Endodermal cell (in vitro differentiated cells): ENCODE measurements at regions not wholly inside any gene's neighbourhood (a gene's known extent, or its start where the extent isn't known, plus 50 kb on each side); places are given as distances from the start of the nearest gene placed in this dataset.

ENCODE experiments used
- DNase-seq: peaks from one replicate; pipeline ENCODE4 v3.0.0-alpha.2; 2017
- H3K27ac ChIP-seq: 2 replicates; pipeline ENCODE4 v1.5.1; 2013; ENCODE audit warnings: mild to moderate bottlenecking, low read depth, low read length, moderate library complexity
- H3K27me3 ChIP-seq: 2 replicates; pipeline ENCODE4 v1.6.1; 2013; ENCODE audit warnings: mild to moderate bottlenecking, low read length, moderate library complexity; ENCODE audit not compliant: insufficient read depth, control insufficient read depth, poor library complexity, severe bottlenecking
- H3K36me3 ChIP-seq: 2 replicates; pipeline ENCODE4 v1.7.0; 2013; ENCODE audit warnings: mild to moderate bottlenecking, low read length, moderate library complexity; ENCODE audit not compliant: control insufficient read depth, insufficient read depth
- H3K4me1 ChIP-seq: one replicate; pipeline ENCODE4 v1.7.0; 2013; ENCODE audit warnings: low read length; ENCODE audit not compliant: control insufficient read depth, insufficient read depth
- H3K4me3 ChIP-seq: 2 replicates; pipeline ENCODE4 v1.5.1; 2013; ENCODE audit warnings: mild to moderate bottlenecking, low read length, moderate library complexity
- H3K9ac ChIP-seq: 2 replicates; pipeline ENCODE4 v1.6.1; 2013; ENCODE audit warnings: mild to moderate bottlenecking, low read length, moderate library complexity; ENCODE audit not compliant: poor library complexity, severe bottlenecking; ENCODE audit errors: extremely low read depth
- H3K9me3 ChIP-seq: 2 replicates; pipeline ENCODE4 v1.6.1; 2013; ENCODE audit warnings: mild to moderate bottlenecking, low read length, moderate library complexity; ENCODE audit not compliant: control insufficient read depth
- H3K27ac Mint-ChIP-seq: 2 replicates; pipeline ENCODE4 v1.8.0; 2020; ENCODE audit warnings: mixed read lengths
- H3K27me3 Mint-ChIP-seq: 2 replicates; pipeline ENCODE4 v1.8.0; 2021; ENCODE audit warnings: mild to moderate bottlenecking, mixed read lengths; ENCODE audit not compliant: insufficient read depth
- H3K36me3 Mint-ChIP-seq: 2 replicates; pipeline ENCODE4 v1.8.0; 2020; ENCODE audit warnings: low read depth, mixed read lengths
- H3K4me1 Mint-ChIP-seq: 2 replicates; pipeline ENCODE4 v1.8.0; 2020; ENCODE audit warnings: mixed read lengths
- H3K4me3 Mint-ChIP-seq: 2 replicates; pipeline ENCODE4 v1.8.0; 2020; ENCODE audit warnings: mild to moderate bottlenecking, moderate library complexity, mixed read lengths
- H3K9me3 Mint-ChIP-seq: 2 replicates; pipeline ENCODE4 v1.8.0; 2020; ENCODE audit warnings: mild to moderate bottlenecking, mixed read lengths
- CTCF ChIP-seq: fragments of 200-600 bp; sonication (generic); conservative IDR thresholded peaks from 2 replicates; pipeline ENCODE4 v1.5.0; 2021; ENCODE audit warnings: antibody characterized with exemption, mild to moderate bottlenecking
- WGBS, 2 experiments: methylation state at CpG; one replicate each; pipeline versions ENCODE4 v1.1.5 to v1.1.7; 2013; ENCODE audit warnings: missing lambda C conversion rate in 2 of 2, mixed read lengths in 1 of 2; ENCODE audit not compliant: insufficient coverage in 1 of 2, insufficient read length in 1 of 2; 5-methylcytosine and 5-hydroxymethylcytosine counted together

- no peak for DNase-seq
- WGBS, 2 experiments: 79 to 90% methylated on average over 2 to 3 of the region's 3 CpGs
- no peaks in the 10 kb centered on the region for H3K9me3 Mint-ChIP-seq
- no peaks in the 10 kb centered on the region for H3K27me3 Mint-ChIP-seq
- Histone ChIP-seq H3K27ac (no peak overlapping the region), H3K9ac (no peak overlapping the region), H3K4me1 (peaks cover 15% of the 10 kb centered on the region), H3K4me3 (no peak overlapping the region), H3K9me3 (no peaks in the 10 kb centered on the region), H3K27me3 (no peaks in the 10 kb centered on the region), H3K36me3 (no peaks in the 10 kb centered on the region)
- no peak overlapping the region for H3K4me3 Mint-ChIP-seq
- peaks cover 32% of the 10 kb centered on the region for H3K4me1 Mint-ChIP-seq
- TF ChIP-seq CTCF: no peak
- peak overlapping the region; percentile 47 for H3K27ac Mint-ChIP-seq
- H3K36me3 Mint-ChIP-seq: no peaks in the 10 kb centered on the region
These were observed 59.2 kb upstream of the ARHGEF3 start for GRCh38 chr3:56860939-56861338.

- Histone ChIP-seq H3K9me3 (no peaks in the 10 kb centered on the region), H3K4me1 (peaks cover 15% of the 10 kb centered on the region), H3K27me3 (no peaks in the 10 kb centered on the region), H3K36me3 (no peaks in the 10 kb centered on the region), H3K4me3 (no peak overlapping the region), H3K27ac (no peak overlapping the region), H3K9ac (no peak overlapping the region)
- Mint-ChIP-seq H3K27ac (no peak overlapping the region), H3K4me1 (peaks cover 36% of the 10 kb centered on the region), H3K4me3 (no peak overlapping the region), H3K36me3 (no peaks in the 10 kb centered on the region), H3K27me3 (no peaks in the 10 kb centered on the region), H3K9me3 (no peaks in the 10 kb centered on the region)
- no peak for TF ChIP-seq CTCF
- no peak for DNase-seq
These were observed 58.6 kb upstream of the ARHGEF3 start for GRCh38 chr3:56860351-56860750.

- Histone ChIP-seq H3K4me1 (peaks cover 15% of the 10 kb centered on the region), H3K27ac (no peak overlapping the region), H3K36me3 (no peaks in the 10 kb centered on the region), H3K9ac (no peak overlapping the region), H3K9me3 (no peaks in the 10 kb centered on the region), H3K27me3 (no peaks in the 10 kb centered on the region), H3K4me3 (no peak overlapping the region)
- Mint-ChIP-seq H3K4me1 (peaks cover 46% of the 10 kb centered on the region), H3K36me3 (no peaks in the 10 kb centered on the region), H3K4me3 (no peak overlapping the region), H3K9me3 (no peaks in the 10 kb centered on the region), H3K27ac (no peak overlapping the region), H3K27me3 (no peaks in the 10 kb centered on the region)
- 80 to 82% methylated on average over 1 of the region's 1 CpG for WGBS, 2 experiments
- DNase-seq: no peak
- TF ChIP-seq CTCF: no peak
These were observed 56.6 kb upstream of the ARHGEF3 start for GRCh38 chr3:56858331-56858730.
